ENCODE measurements at regions not wholly inside any gene's neighbourhood (a gene's known extent, or its start where the extent isn't known, plus 50 kb on each side); places are given as distances from the start of the nearest gene placed in this dataset.
"Not testable (repeated sequence)": the region's sequence is repeated elsewhere in the genome, so short reads cannot be mapped to it uniquely, and the experiment has no call there.

DNA sequence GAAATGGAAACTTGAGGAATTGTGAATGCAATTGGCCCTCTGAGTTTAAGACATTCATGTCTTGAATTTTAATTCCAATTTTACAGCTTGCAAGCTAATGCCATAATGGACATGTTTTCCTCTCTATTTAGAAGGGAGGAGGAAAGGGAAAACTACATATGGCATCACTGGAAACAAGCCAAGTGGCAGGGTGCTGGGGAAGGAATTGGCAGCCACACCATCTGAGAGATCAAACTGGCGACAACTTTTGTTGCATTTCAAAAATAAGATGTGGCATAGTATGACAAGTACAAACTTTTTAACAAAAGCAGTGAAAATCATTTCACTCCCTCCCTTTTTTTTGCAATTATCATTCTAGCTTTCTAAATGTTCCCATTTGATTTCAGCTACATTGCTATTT lies 615.6 kb downstream of the CENPC start:
- no peaks in the 10 kb centered on the region for H3K36me3 ChIP-seq (ENCODE audit: control insufficient read depth, insufficient read depth, low read length)
- TF ChIP-seq CTCF (IDR thresholded peaks at IDR 0.05; ENCODE audit: insufficient read depth, low read length, poor library complexity, severe bottlenecking): no peak
- no peak overlapping the region for H3K4me3 ChIP-seq (ENCODE audit: low read depth, low read length)
- H3K27me3 ChIP-seq (ENCODE audit: control insufficient read depth, insufficient read depth, low read length): no peaks in the 10 kb centered on the region
- no peak for DNase-seq (ENCODE audit: low read depth)

DNA sequence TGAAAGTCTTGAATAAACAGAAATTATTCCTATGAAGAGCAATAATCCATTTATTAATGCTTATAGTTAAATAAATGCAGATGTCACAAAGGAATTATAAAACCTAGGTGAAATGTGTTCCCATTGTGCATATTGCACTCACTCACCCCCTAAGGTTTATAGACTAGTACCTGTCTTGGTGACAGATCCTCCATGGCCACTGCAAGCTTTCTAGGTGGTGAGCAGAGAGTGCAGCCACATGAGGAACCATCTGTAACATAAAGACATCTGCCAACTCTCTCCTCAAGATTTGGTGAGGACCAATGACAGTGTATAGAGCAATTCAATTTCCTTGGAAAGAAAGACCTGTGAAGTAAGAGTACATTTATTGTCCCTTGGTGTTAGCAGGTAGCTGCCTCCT lies 616.4 kb downstream of the CENPC start:
- H3K27me3 ChIP-seq (ENCODE audit: control insufficient read depth, insufficient read depth, low read length); DNase-seq (ENCODE audit: low read depth); H3K4me3 ChIP-seq (ENCODE audit: low read depth, low read length): not testable (repeated sequence)

GRCh38 chr4:66927937-66928336 lies 617.4 kb downstream of the CENPC start:
- TF ChIP-seq CTCF (IDR thresholded peaks at IDR 0.05; ENCODE audit: insufficient read depth, low read length, poor library complexity, severe bottlenecking): no peak
- no peak for DNase-seq (ENCODE audit: low read depth)
- Histone ChIP-seq H3K27me3 (ENCODE audit: control insufficient read depth, insufficient read depth, low read length) (no peaks in the 10 kb centered on the region), H3K4me3 (ENCODE audit: low read depth, low read length) (no peak overlapping the region), H3K36me3 (ENCODE audit: control insufficient read depth, insufficient read depth, low read length) (no peaks in the 10 kb centered on the region)

More for the DNA sequence above, 616.4 kb downstream of the CENPC start:
- H3K36me3 ChIP-seq (ENCODE audit: control insufficient read depth, insufficient read depth, low read length): not testable (repeated sequence)

GRCh38 chr4:66926687-66927086 lies 618.6 kb downstream of the CENPC start:
- TF ChIP-seq CTCF (IDR thresholded peaks at IDR 0.05; ENCODE audit: insufficient read depth, low read length, poor library complexity, severe bottlenecking): no peak
- H3K27me3 ChIP-seq (ENCODE audit: control insufficient read depth, insufficient read depth, low read length): no peaks in the 10 kb centered on the region
- H3K4me3 ChIP-seq (ENCODE audit: low read depth, low read length): no peak overlapping the region
- DNase-seq (ENCODE audit: low read depth): no peak
- no peaks in the 10 kb centered on the region for H3K36me3 ChIP-seq (ENCODE audit: control insufficient read depth, insufficient read depth, low read length)

GRCh38 chr4:66923081-66923865 lies 622.0 kb downstream of the CENPC start:
- no peak for TF ChIP-seq CTCF (IDR thresholded peaks at IDR 0.05; ENCODE audit: insufficient read depth, low read length, poor library complexity, severe bottlenecking)
- Histone ChIP-seq H3K27me3 (ENCODE audit: control insufficient read depth, insufficient read depth, low read length) (no peaks in the 10 kb centered on the region), H3K4me3 (ENCODE audit: low read depth, low read length) (no peak overlapping the region), H3K36me3 (ENCODE audit: control insufficient read depth, insufficient read depth, low read length) (no peaks in the 10 kb centered on the region)
- DNase-seq (ENCODE audit: low read depth): no peak

GRCh38 chr4:66921433-66921832 lies 623.9 kb downstream of the CENPC start:
- DNase-seq (ENCODE audit: low read depth): no peak
- Histone ChIP-seq H3K27me3 (ENCODE audit: control insufficient read depth, insufficient read depth, low read length) (no peaks in the 10 kb centered on the region), H3K4me3 (ENCODE audit: low read depth, low read length) (no peak overlapping the region), H3K36me3 (ENCODE audit: control insufficient read depth, insufficient read depth, low read length) (no peaks in the 10 kb centered on the region)
- TF ChIP-seq CTCF (IDR thresholded peaks at IDR 0.05; ENCODE audit: insufficient read depth, low read length, poor library complexity, severe bottlenecking): no peak
